ENCODE measurements at regions not wholly inside any gene's neighbourhood (a gene's known extent, or its start where the extent isn't known, plus 50 kb on each side); places are given as distances from the start of the nearest gene placed in this dataset.
A peak's percentile ranks its signal among the peaks of the same experiment; 100 is the strongest.

DNA sequence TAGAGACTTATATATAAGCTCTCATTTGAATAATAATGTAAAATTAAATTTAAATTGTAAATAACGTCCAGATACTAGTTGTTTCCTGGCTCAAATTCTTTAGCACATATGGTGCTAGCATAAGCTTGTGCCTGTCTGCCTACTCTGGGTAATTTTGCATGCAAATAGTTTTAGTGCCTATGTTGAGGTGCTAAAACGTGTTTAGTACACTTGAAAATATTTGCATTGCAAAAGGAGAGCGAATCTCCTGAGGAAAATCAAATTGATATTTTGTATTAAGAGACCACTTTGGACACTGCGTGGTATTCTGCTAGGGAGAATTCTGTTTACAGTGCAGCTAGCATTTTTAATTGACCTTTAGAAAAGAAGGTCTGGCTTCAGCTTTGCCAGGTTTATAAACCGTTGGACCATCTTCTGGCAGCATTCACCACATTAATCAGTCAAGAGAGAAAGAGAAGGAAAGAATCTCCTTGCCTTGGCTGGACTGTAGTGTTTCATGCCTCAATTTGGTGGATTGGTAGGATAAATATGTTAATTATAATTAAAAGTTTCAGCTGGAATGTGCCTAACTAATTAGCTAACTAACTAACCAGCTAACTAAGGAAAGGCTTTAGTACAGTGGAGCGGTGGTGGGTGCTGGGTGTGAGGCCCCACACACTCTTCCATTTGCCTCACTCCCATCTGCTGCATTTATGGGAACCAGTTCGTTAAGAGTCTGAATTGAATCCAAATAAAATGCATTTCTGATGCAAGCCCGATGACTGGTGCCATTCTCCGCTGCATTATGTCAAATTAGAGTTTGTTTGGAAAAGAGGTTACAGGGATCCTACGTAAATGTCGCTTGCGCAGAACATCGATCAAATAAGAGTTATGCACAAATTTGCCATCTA is 150.1 kb upstream of the MPDZ start:
- H3K4me3 ChIP-seq = no peak overlapping the region
- peaks cover 0 to 17% (median 0%) of the 10 kb centered on the region in 3 donors for H3K4me1 ChIP-seq
- ATAC-seq = no peak
- TF ChIP-seq EP300 (IDR thresholded peaks at IDR 0.05) (no peak), POLR2A (IDR thresholded peaks at IDR 0.05) (no peak), CTCF (IDR thresholded peaks at IDR 0.05) (no peak), POLR2AphosphoS5 (IDR thresholded peaks at IDR 0.05) (no peak)
- H3K36me3 ChIP-seq = no peaks in the 10 kb centered on the region
- H3K27ac ChIP-seq = peak overlapping the region in 1 of 4 donors; percentile 27
- no peaks in the 10 kb centered on the region for H3K27me3 ChIP-seq
- no peaks in the 10 kb centered on the region for H3K9me3 ChIP-seq
- WGBS, 2 donors (ENCODE audit: low coverage in 1 of 2) = 73 to 86% methylated on average over 13 of the region's 13 CpGs

GRCh38 chr9:13428766-13429165 is 149.3 kb upstream of the MPDZ start:
- peak overlapping the region in 3 of 4 donors; percentile 1 to 27 (median 13) for H3K27ac ChIP-seq
- WGBS, 2 donors (ENCODE audit: low coverage in 1 of 2) = 68% methylated on average over 4 of the region's 4 CpGs
- H3K4me3 ChIP-seq = no peak overlapping the region
- no peaks in the 10 kb centered on the region for H3K36me3 ChIP-seq
- H3K27me3 ChIP-seq = no peaks in the 10 kb centered on the region
- no peak for ATAC-seq
- no peak for TF ChIP-seq EP300 (IDR thresholded peaks at IDR 0.05)
- TF ChIP-seq POLR2AphosphoS5 (IDR thresholded peaks at IDR 0.05) = no peak
- TF ChIP-seq POLR2A (IDR thresholded peaks at IDR 0.05) = no peak
- no peak for TF ChIP-seq CTCF (IDR thresholded peaks at IDR 0.05)
- peaks cover 0 to 17% (median 0%) of the 10 kb centered on the region in 3 donors for H3K4me1 ChIP-seq
- no peaks in the 10 kb centered on the region for H3K9me3 ChIP-seq

GRCh38 chr9:13427587-13427986 is 148.1 kb upstream of the MPDZ start:
- WGBS, 2 donors (ENCODE audit: low coverage in 1 of 2) = 0% methylated on average over 3 of the region's 3 CpGs
- Histone ChIP-seq H3K9me3 (no peaks in the 10 kb centered on the region), H3K4me3 (no peak overlapping the region), H3K27ac (peak overlapping the region in 2 of 4 donors; percentile 1 to 13), H3K4me1 (peaks cover 0 to 17% (median 0%) of the 10 kb centered on the region in 3 donors), H3K36me3 (no peaks in the 10 kb centered on the region), H3K27me3 (no peaks in the 10 kb centered on the region)
- no peak for TF ChIP-seq EP300 (IDR thresholded peaks at IDR 0.05)
- no peak for TF ChIP-seq POLR2AphosphoS5 (IDR thresholded peaks at IDR 0.05)
- peak; percentile 70 to 79 (median 74) for TF ChIP-seq CTCF (IDR thresholded peaks at IDR 0.05)
- no peak for ATAC-seq

GRCh38 chr9:13426606-13427005 is 147.1 kb upstream of the MPDZ start:
- Histone ChIP-seq H3K4me3 (no peak overlapping the region), H3K27me3 (no peaks in the 10 kb centered on the region), H3K27ac (no peak overlapping the region), H3K4me1 (peaks cover 0 to 17% (median 0%) of the 10 kb centered on the region in 3 donors), H3K9me3 (no peaks in the 10 kb centered on the region), H3K36me3 (no peaks in the 10 kb centered on the region)
- TF ChIP-seq EP300 (IDR thresholded peaks at IDR 0.05) (no peak), POLR2A (IDR thresholded peaks at IDR 0.05) (no peak), CTCF (IDR thresholded peaks at IDR 0.05) (no peak), POLR2AphosphoS5 (IDR thresholded peaks at IDR 0.05) (no peak)
- ATAC-seq = no peak
- WGBS, 2 donors (ENCODE audit: low coverage in 1 of 2) = 75 to 81% methylated on average over 2 to 3 of the region's 3 CpGs

DNA sequence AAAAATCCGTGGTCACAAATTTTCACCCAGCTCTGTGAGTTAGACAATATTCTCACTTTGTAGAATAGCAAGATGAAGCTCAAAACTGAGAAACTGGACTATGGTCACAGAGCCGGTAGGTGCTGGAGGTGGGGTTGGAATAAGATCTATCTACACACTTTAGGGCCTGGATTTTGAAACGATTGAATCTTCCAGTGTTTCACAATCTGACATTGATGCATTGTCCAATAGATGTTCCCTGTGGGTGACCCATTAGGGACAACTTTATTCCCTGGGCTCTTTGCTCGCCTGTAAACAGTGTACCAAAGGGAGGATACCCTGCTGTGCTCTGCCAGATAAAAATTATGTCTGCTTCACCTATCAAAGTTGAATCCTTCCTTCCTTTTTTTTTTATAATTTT is 145.4 kb upstream of the MPDZ start:
- WGBS, 2 donors (ENCODE audit: low coverage in 1 of 2) = 61 to 64% methylated on average over 2 to 4 of the region's 4 CpGs
- TF ChIP-seq POLR2A (IDR thresholded peaks at IDR 0.05) (no peak), CTCF (IDR thresholded peaks at IDR 0.05) (no peak), EP300 (IDR thresholded peaks at IDR 0.05) (no peak), POLR2AphosphoS5 (IDR thresholded peaks at IDR 0.05) (no peak)
- Histone ChIP-seq H3K4me3 (no peak overlapping the region), H3K9me3 (no peaks in the 10 kb centered on the region), H3K27me3 (no peaks in the 10 kb centered on the region), H3K36me3 (no peaks in the 10 kb centered on the region), H3K27ac (no peak overlapping the region), H3K4me1 (peaks cover 0 to 14% (median 0%) of the 10 kb centered on the region in 3 donors)
- no peak for ATAC-seq

All from gastroesophageal sphincter (tissue), 4 donors.